ENCODE measurements at regions not wholly inside any gene's neighbourhood (a gene's known extent, or its start where the extent isn't known, plus 50 kb on each side); places are given as distances from the start of the nearest gene placed in this dataset.

DNA sequence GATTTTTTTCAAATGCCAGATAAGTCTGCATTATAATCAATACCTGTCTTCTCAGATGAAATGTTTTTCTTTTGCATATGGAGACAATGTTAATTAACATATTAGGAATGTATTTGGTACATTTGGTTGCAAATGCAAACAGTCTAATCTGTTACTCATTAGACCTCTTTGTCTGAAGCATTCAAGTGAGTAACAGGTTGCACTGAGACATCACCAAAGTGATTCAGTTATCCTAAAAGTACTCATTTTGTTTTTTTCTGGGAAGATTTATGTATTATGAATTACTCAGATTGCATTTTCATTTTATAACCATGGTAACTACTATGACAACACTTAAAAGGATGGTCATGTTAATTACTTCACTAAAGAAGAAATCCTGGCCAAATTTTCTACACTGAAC is 513.6 kb downstream of the HTR7 start:
- H3K36me3 Mint-ChIP-seq = no peaks in the 10 kb centered on the region
- ChIA-PET POLR2A (no interaction called here), CTCF (no interaction called here)
- no peak for ATAC-seq
- no peaks in the 10 kb centered on the region for H3K27me3 Mint-ChIP-seq (ENCODE audit: low read depth)
- peaks cover 18% of the 10 kb centered on the region for H3K4me1 Mint-ChIP-seq
- H3K9me3 Mint-ChIP-seq = no peaks in the 10 kb centered on the region
- H3K4me3 Mint-ChIP-seq = no peak overlapping the region
- TF ChIP-seq, protein P1, sequence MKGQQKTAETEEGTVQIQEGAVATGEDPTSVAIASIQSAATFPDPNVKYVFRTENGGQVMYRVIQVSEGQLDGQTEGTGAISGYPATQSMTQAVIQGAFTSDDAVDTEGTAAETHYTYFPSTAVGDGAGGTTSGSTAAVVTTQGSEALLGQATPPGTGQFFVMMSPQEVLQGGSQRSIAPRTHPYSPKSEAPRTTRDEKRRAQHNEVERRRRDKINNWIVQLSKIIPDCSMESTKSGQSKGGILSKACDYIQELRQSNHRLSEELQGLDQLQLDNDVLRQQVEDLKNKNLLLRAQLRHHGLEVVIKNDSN (CRISPR knock-in tag; IDR thresholded peaks at IDR 0.05) = no peak
- TF ChIP-seq, protein P2, sequence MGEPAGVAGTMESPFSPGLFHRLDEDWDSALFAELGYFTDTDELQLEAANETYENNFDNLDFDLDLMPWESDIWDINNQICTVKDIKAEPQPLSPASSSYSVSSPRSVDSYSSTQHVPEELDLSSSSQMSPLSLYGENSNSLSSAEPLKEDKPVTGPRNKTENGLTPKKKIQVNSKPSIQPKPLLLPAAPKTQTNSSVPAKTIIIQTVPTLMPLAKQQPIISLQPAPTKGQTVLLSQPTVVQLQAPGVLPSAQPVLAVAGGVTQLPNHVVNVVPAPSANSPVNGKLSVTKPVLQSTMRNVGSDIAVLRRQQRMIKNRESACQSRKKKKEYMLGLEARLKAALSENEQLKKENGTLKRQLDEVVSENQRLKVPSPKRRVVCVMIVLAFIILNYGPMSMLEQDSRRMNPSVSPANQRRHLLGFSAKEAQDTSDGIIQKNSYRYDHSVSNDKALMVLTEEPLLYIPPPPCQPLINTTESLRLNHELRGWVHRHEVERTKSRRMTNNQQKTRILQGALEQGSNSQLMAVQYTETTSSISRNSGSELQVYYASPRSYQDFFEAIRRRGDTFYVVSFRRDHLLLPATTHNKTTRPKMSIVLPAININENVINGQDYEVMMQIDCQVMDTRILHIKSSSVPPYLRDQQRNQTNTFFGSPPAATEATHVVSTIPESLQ (CRISPR knock-in tag; IDR thresholded peaks at IDR 0.05) = no peak
- no peak for TF ChIP-seq IRF1 (CRISPR knock-in tag; IDR thresholded peaks at IDR 0.05)
- TF ChIP-seq PREB (CRISPR knock-in tag; IDR thresholded peaks at IDR 0.05; ENCODE audit: borderline replicate concordance) = no peak
- TF ChIP-seq NFE2L1 (CRISPR knock-in tag; IDR thresholded peaks at IDR 0.05) = no peak
- TF ChIP-seq, protein P3, sequence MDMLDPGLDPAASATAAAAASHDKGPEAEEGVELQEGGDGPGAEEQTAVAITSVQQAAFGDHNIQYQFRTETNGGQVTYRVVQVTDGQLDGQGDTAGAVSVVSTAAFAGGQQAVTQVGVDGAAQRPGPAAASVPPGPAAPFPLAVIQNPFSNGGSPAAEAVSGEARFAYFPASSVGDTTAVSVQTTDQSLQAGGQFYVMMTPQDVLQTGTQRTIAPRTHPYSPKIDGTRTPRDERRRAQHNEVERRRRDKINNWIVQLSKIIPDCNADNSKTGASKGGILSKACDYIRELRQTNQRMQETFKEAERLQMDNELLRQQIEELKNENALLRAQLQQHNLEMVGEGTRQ (CRISPR knock-in tag; IDR thresholded peaks at IDR 0.05) = no peak
- TF ChIP-seq, protein P4, sequence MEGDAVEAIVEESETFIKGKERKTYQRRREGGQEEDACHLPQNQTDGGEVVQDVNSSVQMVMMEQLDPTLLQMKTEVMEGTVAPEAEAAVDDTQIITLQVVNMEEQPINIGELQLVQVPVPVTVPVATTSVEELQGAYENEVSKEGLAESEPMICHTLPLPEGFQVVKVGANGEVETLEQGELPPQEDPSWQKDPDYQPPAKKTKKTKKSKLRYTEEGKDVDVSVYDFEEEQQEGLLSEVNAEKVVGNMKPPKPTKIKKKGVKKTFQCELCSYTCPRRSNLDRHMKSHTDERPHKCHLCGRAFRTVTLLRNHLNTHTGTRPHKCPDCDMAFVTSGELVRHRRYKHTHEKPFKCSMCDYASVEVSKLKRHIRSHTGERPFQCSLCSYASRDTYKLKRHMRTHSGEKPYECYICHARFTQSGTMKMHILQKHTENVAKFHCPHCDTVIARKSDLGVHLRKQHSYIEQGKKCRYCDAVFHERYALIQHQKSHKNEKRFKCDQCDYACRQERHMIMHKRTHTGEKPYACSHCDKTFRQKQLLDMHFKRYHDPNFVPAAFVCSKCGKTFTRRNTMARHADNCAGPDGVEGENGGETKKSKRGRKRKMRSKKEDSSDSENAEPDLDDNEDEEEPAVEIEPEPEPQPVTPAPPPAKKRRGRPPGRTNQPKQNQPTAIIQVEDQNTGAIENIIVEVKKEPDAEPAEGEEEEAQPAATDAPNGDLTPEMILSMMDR (IDR thresholded peaks at IDR 0.05) = no peak
- TF ChIP-seq ZNF263 (CRISPR knock-in tag; IDR thresholded peaks at IDR 0.05; ENCODE audit: low read depth) = no peak
- TF ChIP-seq RELA (CRISPR knock-in tag; IDR thresholded peaks at IDR 0.05; ENCODE audit: borderline replicate concordance) = no peak
- no peak for TF ChIP-seq CBFB (CRISPR knock-in tag; IDR thresholded peaks at IDR 0.05; ENCODE audit: low read depth)
- TF ChIP-seq, protein P5, sequence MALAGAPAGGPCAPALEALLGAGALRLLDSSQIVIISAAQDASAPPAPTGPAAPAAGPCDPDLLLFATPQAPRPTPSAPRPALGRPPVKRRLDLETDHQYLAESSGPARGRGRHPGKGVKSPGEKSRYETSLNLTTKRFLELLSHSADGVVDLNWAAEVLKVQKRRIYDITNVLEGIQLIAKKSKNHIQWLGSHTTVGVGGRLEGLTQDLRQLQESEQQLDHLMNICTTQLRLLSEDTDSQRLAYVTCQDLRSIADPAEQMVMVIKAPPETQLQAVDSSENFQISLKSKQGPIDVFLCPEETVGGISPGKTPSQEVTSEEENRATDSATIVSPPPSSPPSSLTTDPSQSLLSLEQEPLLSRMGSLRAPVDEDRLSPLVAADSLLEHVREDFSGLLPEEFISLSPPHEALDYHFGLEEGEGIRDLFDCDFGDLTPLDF (CRISPR knock-in tag; IDR thresholded peaks at IDR 0.05) = no peak
- no peak for TF ChIP-seq RORB (CRISPR knock-in tag; IDR thresholded peaks at IDR 0.05)
- no peak for TF ChIP-seq ZNF416 (CRISPR knock-in tag; IDR thresholded peaks at IDR 0.05)
- no peak for TF ChIP-seq ZNF532 (CRISPR knock-in tag; IDR thresholded peaks at IDR 0.05; ENCODE audit: borderline replicate concordance)
- TF ChIP-seq ZNF317 (CRISPR knock-in tag; IDR thresholded peaks at IDR 0.05; ENCODE audit: borderline replicate concordance, low read depth) = no peak
- no peak overlapping the region for H3K27ac Mint-ChIP-seq
- DNase-seq (ENCODE audit: low spot score) = no peak

All from WTC11 (cell line).